Retinal pigment epithelial cell (primary cell): ENCODE measurements at regions not wholly inside any gene's neighbourhood (a gene's known extent, or its start where the extent isn't known, plus 50 kb on each side); places are given as distances from the start of the nearest gene placed in this dataset.

Experiments used
- DNase-seq: peaks from one replicate; pipeline ENCODE4 v3.0.0-alpha.2; 2010; ENCODE audit warnings: low read depth
- H3K4me3 ChIP-seq: 2 replicates; pipeline ENCODE4 v1.5.1; 2011; ENCODE audit warnings: mild to moderate bottlenecking, low read length, control low read depth, moderate library complexity
- TF ChIP-seq, protein P1 (sequence below): conservative IDR thresholded peaks from 2 replicates; pipeline ENCODE4 v1.5.1; 2011; ENCODE audit warnings: low read depth, low read length, control low read depth, inconsistent platforms

DNA sequence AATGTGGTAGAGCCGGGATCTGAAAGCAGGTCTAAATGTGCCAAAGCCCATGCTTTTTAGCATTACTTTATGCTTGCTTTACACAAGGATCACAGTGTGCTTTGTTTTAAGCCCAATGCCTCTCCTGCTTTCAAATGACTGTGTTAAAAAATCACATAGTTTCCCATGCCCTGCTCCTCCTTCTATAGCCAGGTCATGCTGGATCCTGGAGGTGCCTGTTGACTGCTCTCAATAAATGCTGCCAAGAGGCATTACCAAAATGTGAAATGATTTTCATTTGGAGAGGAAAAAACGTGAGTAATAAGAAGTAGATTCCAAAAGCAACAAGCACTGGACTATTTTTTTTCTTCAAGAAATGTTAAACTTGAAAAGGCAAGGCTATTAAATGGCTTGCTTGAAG lies 420.7 kb upstream of the USP24 start:
- no peak overlapping the region for H3K4me3 ChIP-seq
- no peak for DNase-seq
- TF ChIP-seq, protein P1, sequence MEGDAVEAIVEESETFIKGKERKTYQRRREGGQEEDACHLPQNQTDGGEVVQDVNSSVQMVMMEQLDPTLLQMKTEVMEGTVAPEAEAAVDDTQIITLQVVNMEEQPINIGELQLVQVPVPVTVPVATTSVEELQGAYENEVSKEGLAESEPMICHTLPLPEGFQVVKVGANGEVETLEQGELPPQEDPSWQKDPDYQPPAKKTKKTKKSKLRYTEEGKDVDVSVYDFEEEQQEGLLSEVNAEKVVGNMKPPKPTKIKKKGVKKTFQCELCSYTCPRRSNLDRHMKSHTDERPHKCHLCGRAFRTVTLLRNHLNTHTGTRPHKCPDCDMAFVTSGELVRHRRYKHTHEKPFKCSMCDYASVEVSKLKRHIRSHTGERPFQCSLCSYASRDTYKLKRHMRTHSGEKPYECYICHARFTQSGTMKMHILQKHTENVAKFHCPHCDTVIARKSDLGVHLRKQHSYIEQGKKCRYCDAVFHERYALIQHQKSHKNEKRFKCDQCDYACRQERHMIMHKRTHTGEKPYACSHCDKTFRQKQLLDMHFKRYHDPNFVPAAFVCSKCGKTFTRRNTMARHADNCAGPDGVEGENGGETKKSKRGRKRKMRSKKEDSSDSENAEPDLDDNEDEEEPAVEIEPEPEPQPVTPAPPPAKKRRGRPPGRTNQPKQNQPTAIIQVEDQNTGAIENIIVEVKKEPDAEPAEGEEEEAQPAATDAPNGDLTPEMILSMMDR: no peak

DNA sequence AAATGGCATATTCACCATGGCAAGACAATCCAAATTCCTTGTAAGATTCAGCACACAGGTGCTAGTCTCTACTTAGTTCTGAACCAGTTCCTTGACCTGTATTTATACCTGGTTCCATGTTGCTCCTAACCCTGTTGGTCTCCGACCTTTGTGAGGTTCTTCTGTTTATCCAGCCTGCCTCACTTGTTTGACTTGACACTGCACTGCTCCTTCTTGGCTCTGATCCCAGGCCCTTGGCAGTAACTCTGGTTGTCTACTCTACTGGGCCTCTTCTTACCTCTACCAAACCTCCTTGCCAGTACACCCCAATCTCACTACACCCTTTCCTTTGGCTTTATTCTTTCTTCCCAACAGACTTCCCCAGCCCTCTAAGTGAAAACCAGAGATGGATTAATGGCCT lies 419.4 kb upstream of the USP24 start:
- TF ChIP-seq, protein P1: no peak

DNA sequence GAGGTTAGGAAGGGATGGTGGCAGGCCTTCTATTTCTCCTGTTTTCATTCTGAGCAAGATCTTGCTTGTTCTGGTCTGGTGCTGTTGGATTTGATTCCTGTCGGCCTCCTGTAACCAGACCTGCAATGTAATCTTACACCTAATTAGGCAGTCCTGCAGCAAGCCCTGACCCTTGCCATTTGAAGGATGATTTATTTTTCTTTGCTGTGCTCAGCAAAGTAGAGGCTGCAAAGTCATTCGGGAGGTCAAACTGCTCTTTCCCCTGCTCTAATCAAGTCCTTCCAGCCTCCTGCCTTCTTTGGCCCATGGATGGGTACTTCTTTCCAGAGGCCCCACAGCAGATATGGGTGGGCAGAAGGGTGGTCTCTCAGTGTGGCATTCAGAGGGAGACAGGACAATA lies 417.7 kb upstream of the USP24 start:
- TF ChIP-seq, protein P1: no peak
- H3K4me3 ChIP-seq: no peak overlapping the region
- DNase-seq: no peak

More for the DNA sequence above, 419.4 kb upstream of the USP24 start:
- no peak for DNase-seq
- H3K4me3 ChIP-seq: no peak overlapping the region

DNA sequence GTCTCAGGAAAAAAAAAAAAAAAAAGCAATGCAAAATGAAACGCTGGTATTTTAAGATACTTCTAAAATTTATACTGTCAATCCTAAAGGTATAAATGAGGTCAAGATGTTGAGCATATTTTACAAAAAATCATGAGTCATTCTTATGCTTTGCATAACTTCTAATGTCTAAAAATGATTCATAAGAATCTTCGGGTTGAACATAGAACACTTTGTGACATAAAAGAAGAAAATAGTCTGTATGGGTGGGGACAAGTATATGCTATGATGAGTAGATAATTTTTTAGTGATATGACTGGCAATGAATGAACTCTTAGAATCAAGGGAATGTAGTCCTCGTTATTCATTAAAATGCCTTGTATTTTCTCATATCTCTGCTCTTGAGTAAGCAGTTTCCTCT lies 416.9 kb upstream of the USP24 start:
- TF ChIP-seq, protein P1: no peak
- no peak for DNase-seq
- H3K4me3 ChIP-seq: no peak overlapping the region

DNA sequence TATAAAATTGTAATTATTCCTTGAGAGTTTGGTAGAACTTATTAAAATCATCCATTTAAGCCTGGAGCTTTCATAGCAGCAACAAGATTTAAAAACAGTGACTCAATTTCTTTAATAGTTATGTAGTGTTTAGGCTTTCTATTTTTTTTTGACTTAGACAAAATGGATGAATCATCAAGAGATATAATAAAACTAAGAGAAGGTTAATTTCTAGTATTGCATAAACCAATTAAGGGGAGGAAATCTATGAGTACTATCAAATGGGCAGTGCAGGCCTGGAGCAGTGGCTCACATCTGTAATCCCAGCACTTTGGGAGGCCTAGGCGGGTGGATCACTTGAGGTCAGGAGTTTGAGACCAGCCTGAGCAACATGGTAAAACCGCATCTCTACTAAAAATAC lies 416.3 kb upstream of the USP24 start:
- no peak for DNase-seq
- H3K4me3 ChIP-seq: no peak overlapping the region
- TF ChIP-seq, protein P1: no peak

DNA sequence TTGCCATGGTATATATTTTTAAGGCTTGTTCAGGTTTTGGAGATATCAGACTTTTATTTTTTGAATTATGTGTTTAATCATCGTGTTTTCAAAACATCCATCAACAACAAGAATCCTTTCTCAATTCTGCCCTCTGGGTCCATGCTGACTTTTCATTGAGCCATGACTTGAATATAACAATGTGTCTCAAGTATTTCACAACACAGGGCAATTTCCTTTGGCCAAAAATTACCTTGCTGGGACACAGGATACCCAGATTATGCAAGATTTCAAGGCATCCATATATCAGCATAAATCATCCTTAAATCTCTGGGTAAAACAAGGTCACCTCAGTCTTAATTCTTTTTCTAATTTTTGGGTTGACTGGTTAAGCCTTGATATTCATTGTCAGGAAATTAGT lies 411.2 kb upstream of the USP24 start:
- TF ChIP-seq, protein P1: no peak
- H3K4me3 ChIP-seq: no peak overlapping the region
- no peak for DNase-seq

DNA sequence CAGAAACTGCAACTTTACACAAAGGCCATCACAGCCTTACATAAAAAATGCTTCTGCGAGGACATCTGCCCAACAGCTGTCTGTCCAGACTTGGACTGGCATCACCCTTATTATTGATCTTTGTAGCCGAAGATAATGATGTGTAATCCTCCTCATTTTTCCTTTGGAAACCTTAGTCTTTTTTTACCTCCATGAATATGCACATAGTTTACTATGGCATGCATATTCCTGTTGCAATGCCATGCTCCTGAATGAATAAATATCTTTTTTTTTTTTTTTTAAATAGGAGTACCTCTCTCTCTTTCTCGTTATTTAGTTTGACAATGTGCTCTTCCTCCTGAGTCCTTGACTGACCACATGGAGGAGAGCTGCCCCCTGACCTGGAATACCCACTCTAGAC lies 409.6 kb upstream of the USP24 start:
- no peak overlapping the region for H3K4me3 ChIP-seq
- TF ChIP-seq, protein P1: no peak
- DNase-seq: no peak
